Transverse colon (tissue), 3 donors: ENCODE measurements at regions not wholly inside any gene's neighbourhood (a gene's known extent, or its start where the extent isn't known, plus 50 kb on each side); places are given as distances from the start of the nearest gene placed in this dataset.

ENCODE experiments used
- POLR2A ChIP-seq: fragments of 450-650 bp; IDR thresholded peaks from one replicate; pipeline ENCODE4 v1.6.1; 2016; ENCODE audit warnings: antibody characterized with exemption, mild to moderate bottlenecking, moderate library complexity
- TF ChIP-seq, protein P1 (sequence below), 5 experiments: fragments of 200-600 bp in 3 of 5; fragments of 450-650 bp in 2 of 5; sonication (generic) in 3 of 5; IDR thresholded peaks; 1 replicate in 2 of 5; 2 replicates in 3 of 5; pipeline ENCODE4 v1.5.1; 2016 to 2017; ENCODE audit warnings: antibody characterized with exemption in 5 of 5, inconsistent platforms in 3 of 5, mild to moderate bottlenecking in 2 of 5, moderate library complexity in 1 of 5

- TF ChIP-seq, protein P1, sequence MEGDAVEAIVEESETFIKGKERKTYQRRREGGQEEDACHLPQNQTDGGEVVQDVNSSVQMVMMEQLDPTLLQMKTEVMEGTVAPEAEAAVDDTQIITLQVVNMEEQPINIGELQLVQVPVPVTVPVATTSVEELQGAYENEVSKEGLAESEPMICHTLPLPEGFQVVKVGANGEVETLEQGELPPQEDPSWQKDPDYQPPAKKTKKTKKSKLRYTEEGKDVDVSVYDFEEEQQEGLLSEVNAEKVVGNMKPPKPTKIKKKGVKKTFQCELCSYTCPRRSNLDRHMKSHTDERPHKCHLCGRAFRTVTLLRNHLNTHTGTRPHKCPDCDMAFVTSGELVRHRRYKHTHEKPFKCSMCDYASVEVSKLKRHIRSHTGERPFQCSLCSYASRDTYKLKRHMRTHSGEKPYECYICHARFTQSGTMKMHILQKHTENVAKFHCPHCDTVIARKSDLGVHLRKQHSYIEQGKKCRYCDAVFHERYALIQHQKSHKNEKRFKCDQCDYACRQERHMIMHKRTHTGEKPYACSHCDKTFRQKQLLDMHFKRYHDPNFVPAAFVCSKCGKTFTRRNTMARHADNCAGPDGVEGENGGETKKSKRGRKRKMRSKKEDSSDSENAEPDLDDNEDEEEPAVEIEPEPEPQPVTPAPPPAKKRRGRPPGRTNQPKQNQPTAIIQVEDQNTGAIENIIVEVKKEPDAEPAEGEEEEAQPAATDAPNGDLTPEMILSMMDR (IDR thresholded peaks at IDR 0.05): no peak
- no peak for TF ChIP-seq POLR2A
Observed at GRCh38 chr5:10063997-10064396, 185.7 kb downstream of the ATPSCKMT start.
